DOHH2 (cell line): ENCODE measurements at regions not wholly inside any gene's neighbourhood (a gene's known extent, or its start where the extent isn't known, plus 50 kb on each side); places are given as distances from the start of the nearest gene placed in this dataset.

Experiments used
- H3F3A ChIP-seq: fragments of 200-600 bp; sonication (generic), shearing (Covaris generic); 2 replicates; pipeline ENCODE4 v1.6.0; 2016; ENCODE audit warnings: antibody characterized with exemption, mild to moderate bottlenecking; ENCODE audit not compliant: control insufficient read depth, insufficient read depth
- H3K27ac ChIP-seq: fragments of 200-600 bp; sonication (generic); 2 replicates; pipeline ENCODE4 v1.5.1; 2014; ENCODE audit warnings: low read depth, mild to moderate bottlenecking, low read length, moderate library complexity
- H3K27me3 ChIP-seq: fragments of 200-600 bp; sonication (generic); 2 replicates; pipeline ENCODE4 v1.6.1; 2014; ENCODE audit warnings: mild to moderate bottlenecking, low read length, mixed read lengths; ENCODE audit not compliant: control insufficient read depth
- H3K36me3 ChIP-seq: fragments of 200-600 bp; sonication (generic); 2 replicates; pipeline ENCODE4 v1.6.1; 2014; ENCODE audit warnings: mild to moderate bottlenecking, low read length, moderate library complexity, mixed read lengths; ENCODE audit not compliant: control insufficient read depth
- H3K4me1 ChIP-seq: fragments of 200-600 bp; sonication (generic); 2 replicates; pipeline ENCODE4 v1.6.1; 2014; ENCODE audit warnings: mild to moderate bottlenecking, low read length, mixed read lengths; ENCODE audit not compliant: control insufficient read depth
- H3K4me2 ChIP-seq: fragments of 200-600 bp; sonication (generic); 2 replicates; pipeline ENCODE4 v1.6.0; 2014; ENCODE audit warnings: mild to moderate bottlenecking, low read length, moderate library complexity
- H3K4me3 ChIP-seq: fragments of 200-600 bp; sonication (generic); 2 replicates; pipeline ENCODE4 v1.5.1; 2014; ENCODE audit warnings: mild to moderate bottlenecking, low read length, mixed read lengths
- H3K79me2 ChIP-seq: fragments of 200-600 bp; sonication (generic); 2 replicates; pipeline ENCODE4 v1.6.1; 2014; ENCODE audit warnings: mild to moderate bottlenecking, low read length, mixed read lengths; ENCODE audit not compliant: control insufficient read depth
- H3K9me2 ChIP-seq: fragments of 200-600 bp; sonication (generic); replicated peaks from 2 replicates; pipeline ENCODE4 v1.6.1; 2014; ENCODE audit warnings: mild to moderate bottlenecking, low read length, mixed read lengths; ENCODE audit not compliant: control insufficient read depth
- H3K9me3 ChIP-seq: fragments of 200-600 bp; sonication (generic); 2 replicates; pipeline ENCODE4 v1.6.1; 2014; ENCODE audit warnings: antibody characterized with exemption, low read length, mixed read lengths; ENCODE audit not compliant: control insufficient read depth, insufficient read depth
- H4K20me1 ChIP-seq: fragments of 200-600 bp; sonication (generic); 2 replicates; pipeline ENCODE4 v1.6.0; 2014; ENCODE audit warnings: low read depth, mild to moderate bottlenecking, antibody characterized with exemption, low read length, moderate library complexity; ENCODE audit not compliant: control insufficient read depth, insufficient read depth
- EZH2phosphoT487 ChIP-seq: fragments of 200-600 bp; sonication (generic); IDR thresholded peaks from 2 replicates; pipeline ENCODE4 v1.6.1; 2017; ENCODE audit warnings: borderline replicate concordance, mild to moderate bottlenecking, antibody characterized with exemption, low read length, moderate library complexity, mixed read lengths
- TF ChIP-seq, protein P1 (sequence below): fragments of 200-600 bp; sonication (generic); IDR thresholded peaks from one replicate; pipeline ENCODE4 v1.5.1; 2014; ENCODE audit warnings: antibody characterized with exemption, mild to moderate bottlenecking, low read depth, low read length; ENCODE audit not compliant: poor library complexity, severe bottlenecking

DNA sequence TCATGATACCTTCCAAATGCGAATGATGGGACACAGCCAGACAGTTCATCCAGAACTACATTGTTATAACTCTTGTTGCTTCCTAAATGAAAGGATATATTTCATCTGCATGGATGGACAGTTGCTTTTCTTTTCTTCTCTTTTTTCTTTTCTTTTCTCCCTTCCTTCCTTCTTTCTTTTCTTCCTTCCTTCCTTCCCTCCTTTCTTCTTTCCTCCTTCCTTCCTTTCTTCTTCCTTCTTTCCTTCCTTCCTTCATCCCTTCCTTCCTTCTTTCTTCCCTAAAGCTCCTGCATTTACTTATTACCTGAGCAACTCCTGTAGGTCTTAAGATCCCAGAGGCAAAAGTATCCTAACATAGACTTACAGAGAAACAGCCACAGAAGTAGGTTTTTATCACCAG is 221.6 kb downstream of the DUSP10 start:
- no peak overlapping the region for H3K4me3 ChIP-seq
- no peaks in the 10 kb centered on the region for H3K36me3 ChIP-seq

GRCh38 chr1:221521686-221522085 is 220.2 kb downstream of the DUSP10 start:
- H3K9me3 ChIP-seq: 0 out of 2 replicates have a peak, but pooled peaks cover 2% of the 10 kb centered on the region
- no peaks in the 10 kb centered on the region for H3K36me3 ChIP-seq
- no peaks in the 10 kb centered on the region for H3K79me2 ChIP-seq
- no peaks in the 10 kb centered on the region for H3K27me3 ChIP-seq
- H3F3A ChIP-seq: no peaks in the 10 kb centered on the region
- H3K4me1 ChIP-seq: peaks cover 12% of the 10 kb centered on the region
- no peak overlapping the region for H3K27ac ChIP-seq
- peak overlapping the region; percentile 19; the same call in 1 of the 2 replicates for H3K4me2 ChIP-seq
- no peaks in the 10 kb centered on the region for H4K20me1 ChIP-seq
- no peak overlapping the region for H3K4me3 ChIP-seq
- no peaks in the 10 kb centered on the region for H3K9me2 ChIP-seq
- TF ChIP-seq EZH2phosphoT487: no peak
- TF ChIP-seq, protein P1, sequence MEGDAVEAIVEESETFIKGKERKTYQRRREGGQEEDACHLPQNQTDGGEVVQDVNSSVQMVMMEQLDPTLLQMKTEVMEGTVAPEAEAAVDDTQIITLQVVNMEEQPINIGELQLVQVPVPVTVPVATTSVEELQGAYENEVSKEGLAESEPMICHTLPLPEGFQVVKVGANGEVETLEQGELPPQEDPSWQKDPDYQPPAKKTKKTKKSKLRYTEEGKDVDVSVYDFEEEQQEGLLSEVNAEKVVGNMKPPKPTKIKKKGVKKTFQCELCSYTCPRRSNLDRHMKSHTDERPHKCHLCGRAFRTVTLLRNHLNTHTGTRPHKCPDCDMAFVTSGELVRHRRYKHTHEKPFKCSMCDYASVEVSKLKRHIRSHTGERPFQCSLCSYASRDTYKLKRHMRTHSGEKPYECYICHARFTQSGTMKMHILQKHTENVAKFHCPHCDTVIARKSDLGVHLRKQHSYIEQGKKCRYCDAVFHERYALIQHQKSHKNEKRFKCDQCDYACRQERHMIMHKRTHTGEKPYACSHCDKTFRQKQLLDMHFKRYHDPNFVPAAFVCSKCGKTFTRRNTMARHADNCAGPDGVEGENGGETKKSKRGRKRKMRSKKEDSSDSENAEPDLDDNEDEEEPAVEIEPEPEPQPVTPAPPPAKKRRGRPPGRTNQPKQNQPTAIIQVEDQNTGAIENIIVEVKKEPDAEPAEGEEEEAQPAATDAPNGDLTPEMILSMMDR: no peak

More for the DNA sequence above, 221.6 kb downstream of the DUSP10 start:
- H3K9me2 ChIP-seq: no peaks in the 10 kb centered on the region
- no peaks in the 10 kb centered on the region for H3K79me2 ChIP-seq
- no peaks in the 10 kb centered on the region for H4K20me1 ChIP-seq
- no peak overlapping the region for H3K4me2 ChIP-seq
- peaks cover 18% of the 10 kb centered on the region for H3K4me1 ChIP-seq
- H3K27ac ChIP-seq: no peak overlapping the region
- H3K27me3 ChIP-seq: no peaks in the 10 kb centered on the region
- H3F3A ChIP-seq: no peaks in the 10 kb centered on the region
- 0 out of 2 replicates have a peak, but pooled peaks cover 2% of the 10 kb centered on the region for H3K9me3 ChIP-seq
- TF ChIP-seq EZH2phosphoT487: no peak
- TF ChIP-seq, protein P1: no peak

- no peaks in the 10 kb centered on the region for H3K9me2 ChIP-seq
- no peak overlapping the region for H3K4me3 ChIP-seq
- no peaks in the 10 kb centered on the region for H3K27me3 ChIP-seq
- no peak for TF ChIP-seq EZH2phosphoT487
- TF ChIP-seq, protein P1: no peak
- H3K36me3 ChIP-seq: no peaks in the 10 kb centered on the region
- no peaks in the 10 kb centered on the region for H4K20me1 ChIP-seq
- H3K4me2 ChIP-seq: no peak overlapping the region
- 0 out of 2 replicates have a peak, but pooled peaks cover 2% of the 10 kb centered on the region for H3K9me3 ChIP-seq
- H3K79me2 ChIP-seq: no peaks in the 10 kb centered on the region
- H3K27ac ChIP-seq: no peak overlapping the region
- H3K4me1 ChIP-seq: peaks cover 12% of the 10 kb centered on the region
- no peaks in the 10 kb centered on the region for H3F3A ChIP-seq
Observed at GRCh38 chr1:221522529-221522940, 219.4 kb downstream of the DUSP10 start.

DNA sequence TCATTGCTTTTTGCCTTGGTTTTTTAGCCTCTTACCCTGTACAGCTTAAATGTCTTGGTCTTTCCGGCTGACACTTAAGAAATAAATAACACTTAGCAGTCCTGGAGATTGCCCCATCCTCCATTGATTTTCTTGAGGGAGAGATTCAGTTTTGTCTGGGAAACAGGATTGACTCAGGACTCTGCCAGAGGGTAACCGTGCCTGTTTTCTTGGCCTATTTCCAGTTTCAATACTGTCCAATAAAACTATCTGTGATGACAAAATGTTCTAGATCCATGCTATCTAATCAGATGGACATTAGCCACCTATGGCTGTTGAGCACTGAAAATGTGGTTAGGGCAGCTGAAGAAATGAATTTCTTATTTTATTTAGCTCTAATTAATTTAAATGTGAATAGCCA is 216.1 kb downstream of the DUSP10 start:
- Histone ChIP-seq H3K4me2 (no peak overlapping the region), H3K27ac (no peak overlapping the region), H4K20me1 (no peaks in the 10 kb centered on the region), H3K27me3 (no peaks in the 10 kb centered on the region), H3K4me1 (peaks cover 12% of the 10 kb centered on the region), H3K9me3 (0 out of 2 replicates have a peak, but pooled peaks cover 2% of the 10 kb centered on the region), H3F3A (no peaks in the 10 kb centered on the region), H3K79me2 (no peaks in the 10 kb centered on the region), H3K4me3 (no peak overlapping the region), H3K9me2 (no peaks in the 10 kb centered on the region), H3K36me3 (no peaks in the 10 kb centered on the region)
- no peak for TF ChIP-seq EZH2phosphoT487
- TF ChIP-seq, protein P1: no peak
